Stimulated activated CD8-positive, alpha-beta memory T cell treated with anti-CD3 and anti-CD28 coated beads, Interleukin-12 subunit alpha, Interleukin-12 subunit beta, amount 100 ng/mL, for 1 hour (primary cell): ENCODE measurements at regions not wholly inside any gene's neighbourhood (a gene's known extent, or its start where the extent isn't known, plus 50 kb on each side); places are given as distances from the start of the nearest gene placed in this dataset.

ENCODE experiments used
- DNase-seq: peaks from one replicate; pipeline ENCODE4 v3.0.0-alpha.2; 2020; ENCODE audit warnings: low read depth

- no peak for DNase-seq
These were observed 218.4 kb upstream of the TRIB2 start for GRCh38 chr2:12498286-12498685.

- DNase-seq: no peak
These were observed 218.0 kb upstream of the TRIB2 start for GRCh38 chr2:12498704-12499103.

- DNase-seq: no peak
These were observed 215.8 kb upstream of the TRIB2 start for GRCh38 chr2:12500899-12501298.

GRCh38 chr2:12501469-12502158, 215.1 kb upstream of the TRIB2 start:
- peak; percentile 41 for DNase-seq

- DNase-seq: no peak
These were observed 214.0 kb upstream of the TRIB2 start for GRCh38 chr2:12502759-12503158.

GRCh38 chr2:12504443-12504842, 212.3 kb upstream of the TRIB2 start:
- DNase-seq: no peak

- no peak for DNase-seq
These were observed 209.9 kb upstream of the TRIB2 start for GRCh38 chr2:12506846-12507245.

- DNase-seq: no peak
These were observed 209.4 kb upstream of the TRIB2 start for GRCh38 chr2:12507295-12507694.

GRCh38 chr2:12510070-12510469, 206.7 kb upstream of the TRIB2 start:
- no peak for DNase-seq

GRCh38 chr2:12513339-12513738, 203.4 kb upstream of the TRIB2 start:
- DNase-seq: no peak

GRCh38 chr2:12514168-12514567, 202.6 kb upstream of the TRIB2 start:
- DNase-seq: no peak

- DNase-seq: no peak
These were observed 201.9 kb upstream of the TRIB2 start for GRCh38 chr2:12514631-12515437.

- no peak for DNase-seq
These were observed 200.9 kb upstream of the TRIB2 start for GRCh38 chr2:12515871-12516270.

- no peak for DNase-seq
These were observed 183.3 kb upstream of the TRIB2 start for GRCh38 chr2:12533337-12534005.

- no peak for DNase-seq
These were observed 182.0 kb upstream of the TRIB2 start for GRCh38 chr2:12534646-12535263.

GRCh38 chr2:12536976-12537375, 179.8 kb upstream of the TRIB2 start:
- no peak for DNase-seq

- no peak for DNase-seq
These were observed 178.5 kb upstream of the TRIB2 start for GRCh38 chr2:12538138-12538694.

- DNase-seq: no peak
These were observed 177.4 kb upstream of the TRIB2 start for GRCh38 chr2:12539336-12539735.

GRCh38 chr2:12539776-12540562, 176.8 kb upstream of the TRIB2 start:
- DNase-seq: no peak

- no peak for DNase-seq
These were observed 173.4 kb upstream of the TRIB2 start for GRCh38 chr2:12543076-12543977.
